ENCODE measurements at regions not wholly inside any gene's neighbourhood (a gene's known extent, or its start where the extent isn't known, plus 50 kb on each side); places are given as distances from the start of the nearest gene placed in this dataset.

DNA sequence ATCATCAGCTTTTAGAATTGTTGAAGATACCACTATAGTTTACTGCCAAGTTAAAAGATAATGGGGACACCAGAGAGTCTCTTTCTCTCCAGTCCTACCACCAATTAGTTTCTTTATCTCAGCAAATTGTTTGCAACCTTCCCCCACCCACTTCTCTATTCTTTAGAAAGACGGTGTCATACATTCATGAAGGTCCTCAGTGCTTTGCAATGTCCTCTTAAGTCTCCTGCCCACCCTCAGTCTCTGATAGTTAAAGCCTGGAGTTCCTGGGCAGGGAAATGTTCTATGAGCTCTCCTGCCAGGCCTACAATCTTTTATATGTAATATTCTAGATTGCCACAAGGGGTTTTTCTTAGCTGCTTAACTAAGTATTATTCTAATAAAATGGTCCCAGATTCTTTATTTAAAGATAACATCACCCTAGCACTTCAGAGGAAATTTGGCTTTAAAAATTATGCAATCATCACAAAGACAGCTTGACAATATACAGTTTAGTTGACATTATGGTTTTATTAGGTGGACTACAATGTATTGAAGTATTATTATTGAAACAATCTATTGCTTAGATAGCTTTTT, 509.2 kb downstream of the CSNK1G3 start:
- TF ChIP-seq, protein P1, sequence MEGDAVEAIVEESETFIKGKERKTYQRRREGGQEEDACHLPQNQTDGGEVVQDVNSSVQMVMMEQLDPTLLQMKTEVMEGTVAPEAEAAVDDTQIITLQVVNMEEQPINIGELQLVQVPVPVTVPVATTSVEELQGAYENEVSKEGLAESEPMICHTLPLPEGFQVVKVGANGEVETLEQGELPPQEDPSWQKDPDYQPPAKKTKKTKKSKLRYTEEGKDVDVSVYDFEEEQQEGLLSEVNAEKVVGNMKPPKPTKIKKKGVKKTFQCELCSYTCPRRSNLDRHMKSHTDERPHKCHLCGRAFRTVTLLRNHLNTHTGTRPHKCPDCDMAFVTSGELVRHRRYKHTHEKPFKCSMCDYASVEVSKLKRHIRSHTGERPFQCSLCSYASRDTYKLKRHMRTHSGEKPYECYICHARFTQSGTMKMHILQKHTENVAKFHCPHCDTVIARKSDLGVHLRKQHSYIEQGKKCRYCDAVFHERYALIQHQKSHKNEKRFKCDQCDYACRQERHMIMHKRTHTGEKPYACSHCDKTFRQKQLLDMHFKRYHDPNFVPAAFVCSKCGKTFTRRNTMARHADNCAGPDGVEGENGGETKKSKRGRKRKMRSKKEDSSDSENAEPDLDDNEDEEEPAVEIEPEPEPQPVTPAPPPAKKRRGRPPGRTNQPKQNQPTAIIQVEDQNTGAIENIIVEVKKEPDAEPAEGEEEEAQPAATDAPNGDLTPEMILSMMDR (IDR thresholded peaks at IDR 0.05; ENCODE audit: low read depth, low read length, missing input control) = no peak
- TF ChIP-seq, protein P2, sequence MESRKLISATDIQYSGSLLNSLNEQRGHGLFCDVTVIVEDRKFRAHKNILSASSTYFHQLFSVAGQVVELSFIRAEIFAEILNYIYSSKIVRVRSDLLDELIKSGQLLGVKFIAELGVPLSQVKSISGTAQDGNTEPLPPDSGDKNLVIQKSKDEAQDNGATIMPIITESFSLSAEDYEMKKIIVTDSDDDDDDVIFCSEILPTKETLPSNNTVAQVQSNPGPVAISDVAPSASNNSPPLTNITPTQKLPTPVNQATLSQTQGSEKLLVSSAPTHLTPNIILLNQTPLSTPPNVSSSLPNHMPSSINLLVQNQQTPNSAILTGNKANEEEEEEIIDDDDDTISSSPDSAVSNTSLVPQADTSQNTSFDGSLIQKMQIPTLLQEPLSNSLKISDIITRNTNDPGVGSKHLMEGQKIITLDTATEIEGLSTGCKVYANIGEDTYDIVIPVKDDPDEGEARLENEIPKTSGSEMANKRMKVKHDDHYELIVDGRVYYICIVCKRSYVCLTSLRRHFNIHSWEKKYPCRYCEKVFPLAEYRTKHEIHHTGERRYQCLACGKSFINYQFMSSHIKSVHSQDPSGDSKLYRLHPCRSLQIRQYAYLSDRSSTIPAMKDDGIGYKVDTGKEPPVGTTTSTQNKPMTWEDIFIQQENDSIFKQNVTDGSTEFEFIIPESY (IDR thresholded peaks at IDR 0.05) = no peak
- TF ChIP-seq YY1 (IDR thresholded peaks at IDR 0.05) (no peak), SP1 (IDR thresholded peaks at IDR 0.05) (no peak), RAD21 (IDR thresholded peaks at IDR 0.05) (no peak), GABPA (IDR thresholded peaks at IDR 0.05 in 1 of 2, conservative IDR thresholded peaks at IDR 0.05 in 1 of 2) (no peak), EGR1 (IDR thresholded peaks at IDR 0.05; ENCODE audit: low read depth in 2 of 2) (no peak)
- TF ChIP-seq, protein P3, sequence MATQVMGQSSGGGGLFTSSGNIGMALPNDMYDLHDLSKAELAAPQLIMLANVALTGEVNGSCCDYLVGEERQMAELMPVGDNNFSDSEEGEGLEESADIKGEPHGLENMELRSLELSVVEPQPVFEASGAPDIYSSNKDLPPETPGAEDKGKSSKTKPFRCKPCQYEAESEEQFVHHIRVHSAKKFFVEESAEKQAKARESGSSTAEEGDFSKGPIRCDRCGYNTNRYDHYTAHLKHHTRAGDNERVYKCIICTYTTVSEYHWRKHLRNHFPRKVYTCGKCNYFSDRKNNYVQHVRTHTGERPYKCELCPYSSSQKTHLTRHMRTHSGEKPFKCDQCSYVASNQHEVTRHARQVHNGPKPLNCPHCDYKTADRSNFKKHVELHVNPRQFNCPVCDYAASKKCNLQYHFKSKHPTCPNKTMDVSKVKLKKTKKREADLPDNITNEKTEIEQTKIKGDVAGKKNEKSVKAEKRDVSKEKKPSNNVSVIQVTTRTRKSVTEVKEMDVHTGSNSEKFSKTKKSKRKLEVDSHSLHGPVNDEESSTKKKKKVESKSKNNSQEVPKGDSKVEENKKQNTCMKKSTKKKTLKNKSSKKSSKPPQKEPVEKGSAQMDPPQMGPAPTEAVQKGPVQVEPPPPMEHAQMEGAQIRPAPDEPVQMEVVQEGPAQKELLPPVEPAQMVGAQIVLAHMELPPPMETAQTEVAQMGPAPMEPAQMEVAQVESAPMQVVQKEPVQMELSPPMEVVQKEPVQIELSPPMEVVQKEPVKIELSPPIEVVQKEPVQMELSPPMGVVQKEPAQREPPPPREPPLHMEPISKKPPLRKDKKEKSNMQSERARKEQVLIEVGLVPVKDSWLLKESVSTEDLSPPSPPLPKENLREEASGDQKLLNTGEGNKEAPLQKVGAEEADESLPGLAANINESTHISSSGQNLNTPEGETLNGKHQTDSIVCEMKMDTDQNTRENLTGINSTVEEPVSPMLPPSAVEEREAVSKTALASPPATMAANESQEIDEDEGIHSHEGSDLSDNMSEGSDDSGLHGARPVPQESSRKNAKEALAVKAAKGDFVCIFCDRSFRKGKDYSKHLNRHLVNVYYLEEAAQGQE (IDR thresholded peaks at IDR 0.05) = no peak
- TF ChIP-seq, protein P4, sequence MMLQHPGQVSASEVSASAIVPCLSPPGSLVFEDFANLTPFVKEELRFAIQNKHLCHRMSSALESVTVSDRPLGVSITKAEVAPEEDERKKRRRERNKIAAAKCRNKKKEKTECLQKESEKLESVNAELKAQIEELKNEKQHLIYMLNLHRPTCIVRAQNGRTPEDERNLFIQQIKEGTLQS (IDR thresholded peaks at IDR 0.05) = no peak
